Endodermal cell (in vitro differentiated cells): ENCODE measurements at regions not wholly inside any gene's neighbourhood (a gene's known extent, or its start where the extent isn't known, plus 50 kb on each side); places are given as distances from the start of the nearest gene placed in this dataset.

Experiments
- DNase-seq: peaks from one replicate; pipeline ENCODE4 v3.0.0-alpha.2; 2017
- H3K27ac ChIP-seq: 2 replicates; pipeline ENCODE4 v1.5.1; 2013; ENCODE audit warnings: mild to moderate bottlenecking, low read depth, low read length, moderate library complexity
- H3K27me3 ChIP-seq: 2 replicates; pipeline ENCODE4 v1.6.1; 2013; ENCODE audit warnings: mild to moderate bottlenecking, low read length, moderate library complexity; ENCODE audit not compliant: insufficient read depth, control insufficient read depth, poor library complexity, severe bottlenecking
- H3K36me3 ChIP-seq: 2 replicates; pipeline ENCODE4 v1.7.0; 2013; ENCODE audit warnings: mild to moderate bottlenecking, low read length, moderate library complexity; ENCODE audit not compliant: control insufficient read depth, insufficient read depth
- H3K4me1 ChIP-seq: one replicate; pipeline ENCODE4 v1.7.0; 2013; ENCODE audit warnings: low read length; ENCODE audit not compliant: control insufficient read depth, insufficient read depth
- H3K4me3 ChIP-seq: 2 replicates; pipeline ENCODE4 v1.5.1; 2013; ENCODE audit warnings: mild to moderate bottlenecking, low read length, moderate library complexity
- H3K9ac ChIP-seq: 2 replicates; pipeline ENCODE4 v1.6.1; 2013; ENCODE audit warnings: mild to moderate bottlenecking, low read length, moderate library complexity; ENCODE audit not compliant: poor library complexity, severe bottlenecking; ENCODE audit errors: extremely low read depth
- H3K9me3 ChIP-seq: 2 replicates; pipeline ENCODE4 v1.6.1; 2013; ENCODE audit warnings: mild to moderate bottlenecking, low read length, moderate library complexity; ENCODE audit not compliant: control insufficient read depth
- H3K27ac Mint-ChIP-seq: 2 replicates; pipeline ENCODE4 v1.8.0; 2020; ENCODE audit warnings: mixed read lengths
- H3K27me3 Mint-ChIP-seq: 2 replicates; pipeline ENCODE4 v1.8.0; 2021; ENCODE audit warnings: mild to moderate bottlenecking, mixed read lengths; ENCODE audit not compliant: insufficient read depth
- H3K36me3 Mint-ChIP-seq: 2 replicates; pipeline ENCODE4 v1.8.0; 2020; ENCODE audit warnings: low read depth, mixed read lengths
- H3K4me1 Mint-ChIP-seq: 2 replicates; pipeline ENCODE4 v1.8.0; 2020; ENCODE audit warnings: mixed read lengths
- H3K4me3 Mint-ChIP-seq: 2 replicates; pipeline ENCODE4 v1.8.0; 2020; ENCODE audit warnings: mild to moderate bottlenecking, moderate library complexity, mixed read lengths
- H3K9me3 Mint-ChIP-seq: 2 replicates; pipeline ENCODE4 v1.8.0; 2020; ENCODE audit warnings: mild to moderate bottlenecking, mixed read lengths
- WGBS, 2 experiments: methylation state at CpG; one replicate each; pipeline versions ENCODE4 v1.1.5 to v1.1.7; 2013; ENCODE audit warnings: missing lambda C conversion rate in 2 of 2, mixed read lengths in 1 of 2; ENCODE audit not compliant: insufficient coverage in 1 of 2, insufficient read length in 1 of 2; 5-methylcytosine and 5-hydroxymethylcytosine counted together
- TF ChIP-seq, protein P1 (sequence below): fragments of 200-600 bp; sonication (generic); conservative IDR thresholded peaks from 2 replicates; pipeline ENCODE4 v1.5.0; 2021; ENCODE audit warnings: antibody characterized with exemption, mild to moderate bottlenecking

DNA sequence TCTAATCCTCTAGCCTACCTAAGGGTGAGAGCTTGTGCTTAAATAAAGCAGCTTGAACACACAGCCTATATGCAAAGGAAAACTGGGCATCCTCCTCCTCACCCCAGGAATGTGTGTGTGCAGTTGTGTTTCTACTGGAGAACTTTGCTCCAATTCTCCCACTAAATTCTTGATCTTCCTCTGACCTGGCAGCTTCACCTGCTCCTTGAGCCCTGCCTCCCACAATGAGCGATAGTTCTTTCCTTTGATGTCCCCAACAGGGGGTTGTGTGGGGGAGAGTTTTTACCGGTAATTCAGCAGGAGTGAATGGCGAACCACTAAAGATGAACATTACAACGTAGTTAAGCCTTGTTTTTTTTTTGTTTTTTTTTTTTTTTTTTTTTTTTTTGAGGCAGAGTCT is 113.5 kb upstream of the RCN1 start:
- H3K27me3 ChIP-seq, result no peaks in the 10 kb centered on the region
- H3K4me3 ChIP-seq, result no peak overlapping the region
- no peaks in the 10 kb centered on the region for H3K4me1 ChIP-seq
- H3K4me3 Mint-ChIP-seq, result no peak overlapping the region
- peaks cover 40% of the 10 kb centered on the region for H3K27me3 Mint-ChIP-seq
- H3K9me3 ChIP-seq, result no peaks in the 10 kb centered on the region
- peak; percentile 70 for DNase-seq
- no peaks in the 10 kb centered on the region for H3K36me3 Mint-ChIP-seq
- no peaks in the 10 kb centered on the region for H3K36me3 ChIP-seq
- no peak overlapping the region for H3K27ac Mint-ChIP-seq
- WGBS, 2 experiments, result 43% methylated on average over 4 of the region's 4 CpGs; no CpG with 5 or more reads in 1 of the 2 experiments
- H3K27ac ChIP-seq, result no peak overlapping the region
- H3K9me3 Mint-ChIP-seq, result peaks cover 6% of the 10 kb centered on the region
- TF ChIP-seq, protein P1, sequence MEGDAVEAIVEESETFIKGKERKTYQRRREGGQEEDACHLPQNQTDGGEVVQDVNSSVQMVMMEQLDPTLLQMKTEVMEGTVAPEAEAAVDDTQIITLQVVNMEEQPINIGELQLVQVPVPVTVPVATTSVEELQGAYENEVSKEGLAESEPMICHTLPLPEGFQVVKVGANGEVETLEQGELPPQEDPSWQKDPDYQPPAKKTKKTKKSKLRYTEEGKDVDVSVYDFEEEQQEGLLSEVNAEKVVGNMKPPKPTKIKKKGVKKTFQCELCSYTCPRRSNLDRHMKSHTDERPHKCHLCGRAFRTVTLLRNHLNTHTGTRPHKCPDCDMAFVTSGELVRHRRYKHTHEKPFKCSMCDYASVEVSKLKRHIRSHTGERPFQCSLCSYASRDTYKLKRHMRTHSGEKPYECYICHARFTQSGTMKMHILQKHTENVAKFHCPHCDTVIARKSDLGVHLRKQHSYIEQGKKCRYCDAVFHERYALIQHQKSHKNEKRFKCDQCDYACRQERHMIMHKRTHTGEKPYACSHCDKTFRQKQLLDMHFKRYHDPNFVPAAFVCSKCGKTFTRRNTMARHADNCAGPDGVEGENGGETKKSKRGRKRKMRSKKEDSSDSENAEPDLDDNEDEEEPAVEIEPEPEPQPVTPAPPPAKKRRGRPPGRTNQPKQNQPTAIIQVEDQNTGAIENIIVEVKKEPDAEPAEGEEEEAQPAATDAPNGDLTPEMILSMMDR, result no peak
- H3K9ac ChIP-seq, result no peak overlapping the region
- H3K4me1 Mint-ChIP-seq, result peaks cover 3% of the 10 kb centered on the region

DNA sequence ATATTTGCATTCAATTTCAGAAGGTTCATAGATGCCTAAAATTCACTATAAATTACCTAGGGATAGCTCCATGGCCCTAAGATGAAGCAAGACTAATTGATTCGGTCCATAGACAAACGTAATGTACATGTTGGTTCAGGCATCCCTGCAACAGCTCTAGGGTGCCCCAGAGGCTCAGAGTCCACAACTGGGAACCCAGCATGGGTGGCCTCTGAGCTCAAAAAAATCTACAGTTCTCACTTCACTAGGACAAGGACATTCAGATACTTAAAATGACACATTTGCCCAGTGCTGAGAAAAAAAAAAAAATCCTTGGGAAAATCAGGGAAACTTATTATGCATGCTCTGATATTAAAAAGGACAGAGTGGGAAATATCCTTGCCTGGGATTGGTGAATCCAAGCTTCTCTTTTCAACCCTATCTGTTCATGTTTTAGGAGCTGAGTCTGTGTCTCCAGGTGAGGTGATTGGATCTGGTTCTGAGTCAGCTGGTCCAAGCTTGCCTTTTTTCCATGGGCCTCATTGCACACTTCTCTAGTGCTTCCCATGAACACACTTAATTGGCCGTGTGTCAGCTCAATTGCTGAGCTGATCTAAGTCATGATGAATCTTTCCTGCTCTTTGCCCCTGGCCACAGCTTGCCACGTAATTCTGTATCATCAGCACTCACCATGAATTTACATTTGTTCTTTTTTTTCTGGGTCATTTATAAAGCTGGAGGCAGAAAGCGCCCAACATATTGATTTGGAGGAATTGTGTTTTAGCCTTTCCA is 116.3 kb upstream of the RCN1 start:
- Histone ChIP-seq H3K36me3 (no peaks in the 10 kb centered on the region), H3K9ac (no peak overlapping the region), H3K27ac (no peak overlapping the region), H3K27me3 (no peaks in the 10 kb centered on the region), H3K4me3 (no peak overlapping the region), H3K9me3 (peaks cover 9% of the 10 kb centered on the region), H3K4me1 (no peaks in the 10 kb centered on the region)
- TF ChIP-seq, protein P1, result no peak
- peaks cover 27% of the 10 kb centered on the region for H3K27me3 Mint-ChIP-seq
- no peak for DNase-seq
- H3K4me3 Mint-ChIP-seq, result no peak overlapping the region
- H3K9me3 Mint-ChIP-seq, result peaks cover 24% of the 10 kb centered on the region
- H3K36me3 Mint-ChIP-seq, result no peaks in the 10 kb centered on the region
- H3K27ac Mint-ChIP-seq, result no peak overlapping the region
- 83 to 84% methylated on average over 4 of the region's 5 CpGs for WGBS, 2 experiments
- H3K4me1 Mint-ChIP-seq, result peaks cover 3% of the 10 kb centered on the region

DNA sequence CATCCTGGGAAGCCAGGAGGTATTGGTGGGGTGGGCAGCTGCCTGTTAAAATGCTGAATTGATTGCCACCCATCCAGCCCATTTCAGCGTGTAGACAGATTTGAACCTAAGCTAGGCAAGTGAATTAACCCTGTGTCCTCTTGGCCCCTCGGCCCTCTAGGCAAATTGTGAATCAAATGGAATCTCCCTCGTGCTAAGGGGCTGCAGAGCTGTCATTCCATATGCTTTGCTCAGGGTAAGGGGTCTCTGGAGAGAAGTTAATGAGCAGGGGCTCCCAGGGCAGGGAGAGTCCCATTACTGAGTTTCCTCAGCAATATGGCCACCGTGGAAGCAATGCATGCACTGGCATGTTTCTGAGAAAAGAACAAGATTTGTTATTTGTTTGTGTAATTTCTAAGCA is 117.7 kb upstream of the RCN1 start:
- Mint-ChIP-seq H3K4me3 (no peak overlapping the region), H3K9me3 (peaks cover 24% of the 10 kb centered on the region), H3K36me3 (no peaks in the 10 kb centered on the region), H3K27me3 (peaks cover 25% of the 10 kb centered on the region), H3K27ac (no peak overlapping the region), H3K4me1 (peaks cover 3% of the 10 kb centered on the region)
- Histone ChIP-seq H3K36me3 (no peaks in the 10 kb centered on the region), H3K9me3 (peaks cover 9% of the 10 kb centered on the region), H3K27ac (no peak overlapping the region), H3K4me1 (no peaks in the 10 kb centered on the region), H3K27me3 (no peaks in the 10 kb centered on the region), H3K9ac (no peak overlapping the region), H3K4me3 (no peak overlapping the region)
- no peak for DNase-seq
- TF ChIP-seq, protein P1, result no peak
- WGBS, 2 experiments, result 88 to 98% methylated on average over 4 of the region's 4 CpGs
